HepG2 (cell line): ENCODE measurements at regions not wholly inside any gene's neighbourhood (a gene's known extent, or its start where the extent isn't known, plus 50 kb on each side); places are given as distances from the start of the nearest gene placed in this dataset.

Experiments
- ATF7 ChIP-seq, 2 experiments: fragments of 450-650 bp in 1 of 2; sonication (generic) in 1 of 2; formaldehyde crosslinking in 1 of 2; IDR thresholded peaks; 2 replicates each; pipeline versions ENCODE4 v1.4.0 to v1.6.1; 2016 to 2020; ENCODE audit warnings: antibody characterized with exemption in 1 of 2, mild to moderate bottlenecking in 1 of 2, missing genetic modification reagents in 1 of 2
- FOSL2 ChIP-seq: sonication (generic); formaldehyde crosslinking; IDR thresholded peaks from 2 replicates; pipeline ENCODE4 v1.4.0; 2020; ENCODE audit warnings: missing genetic modification reagents
- HOMEZ ChIP-seq: IDR thresholded peaks from 2 replicates; pipeline ENCODE4 v1.6.1; 2016; ENCODE audit warnings: low read depth
- ZMYM4 ChIP-seq: sonication (generic); formaldehyde crosslinking; IDR thresholded peaks from 2 replicates; pipeline ENCODE4 v1.8.1; 2023; ENCODE audit warnings: mild to moderate bottlenecking, missing genetic modification reagents
- ZNF136 ChIP-seq: sonication (generic); formaldehyde crosslinking; IDR thresholded peaks from 2 replicates; pipeline ENCODE4 v1.8.1; 2022; ENCODE audit warnings: low read depth, mild to moderate bottlenecking, moderate library complexity, missing genetic modification reagents
- ZNF563 ChIP-seq: sonication (generic); formaldehyde crosslinking; IDR thresholded peaks from 2 replicates; pipeline ENCODE4 v1.8.0; 2022; ENCODE audit warnings: mild to moderate bottlenecking, moderate library complexity, missing genetic modification reagents
- ZNF790 ChIP-seq: sonication (generic); formaldehyde crosslinking; IDR thresholded peaks from 2 replicates; pipeline ENCODE4 v1.8.0; 2022; ENCODE audit warnings: missing genetic modification reagents, mild to moderate bottlenecking, borderline replicate concordance
- ZSCAN25 ChIP-seq: sonication (generic); formaldehyde crosslinking; IDR thresholded peaks from 2 replicates; pipeline ENCODE4 v1.8.0; 2022; ENCODE audit warnings: mild to moderate bottlenecking, missing genetic modification reagents
- TF ChIP-seq, protein P1 (sequence below): sonication (generic); formaldehyde crosslinking; IDR thresholded peaks from 2 replicates; pipeline ENCODE4 v1.4.0; 2020; ENCODE audit warnings: missing genetic modification reagents
- TF ChIP-seq, protein P2 (sequence below): IDR thresholded peaks from 2 replicates; pipeline ENCODE4 v1.6.1; 2018; ENCODE audit warnings: missing genetic modification reagents
- TF ChIP-seq, protein P3 (sequence below): sonication (generic); formaldehyde crosslinking; conservative IDR thresholded peaks from 2 replicates; pipeline ENCODE4 v1.8.0; 2022; ENCODE audit warnings: mild to moderate bottlenecking, moderate library complexity, missing genetic modification reagents
- TF ChIP-seq, protein P4 (sequence below), 2 experiments: fragments of 450-650 bp in 1 of 2; sonication (generic) in 1 of 2; formaldehyde crosslinking; IDR thresholded peaks; 2 replicates each; pipeline versions ENCODE4 v1.5.0 to v1.8.0; 2020 to 2022; ENCODE audit warnings: mild to moderate bottlenecking in 1 of 2, missing genetic modification reagents in 1 of 2
- TF ChIP-seq, protein P5 (sequence below), 2 experiments: sonication (generic) in 1 of 2; formaldehyde crosslinking in 1 of 2; IDR thresholded peaks; 2 replicates each; pipeline versions ENCODE4 v1.4.0 to v1.6.1; 2018 to 2020; ENCODE audit warnings: missing genetic modification reagents in 2 of 2, borderline replicate concordance in 1 of 2, low read depth in 1 of 2, mild to moderate bottlenecking in 1 of 2, missing biosample characterization in 1 of 2

GRCh38 chr2:100730290-100730868 is 89.6 kb upstream of the NPAS2 start (continued):
- TF ChIP-seq, protein P1, sequence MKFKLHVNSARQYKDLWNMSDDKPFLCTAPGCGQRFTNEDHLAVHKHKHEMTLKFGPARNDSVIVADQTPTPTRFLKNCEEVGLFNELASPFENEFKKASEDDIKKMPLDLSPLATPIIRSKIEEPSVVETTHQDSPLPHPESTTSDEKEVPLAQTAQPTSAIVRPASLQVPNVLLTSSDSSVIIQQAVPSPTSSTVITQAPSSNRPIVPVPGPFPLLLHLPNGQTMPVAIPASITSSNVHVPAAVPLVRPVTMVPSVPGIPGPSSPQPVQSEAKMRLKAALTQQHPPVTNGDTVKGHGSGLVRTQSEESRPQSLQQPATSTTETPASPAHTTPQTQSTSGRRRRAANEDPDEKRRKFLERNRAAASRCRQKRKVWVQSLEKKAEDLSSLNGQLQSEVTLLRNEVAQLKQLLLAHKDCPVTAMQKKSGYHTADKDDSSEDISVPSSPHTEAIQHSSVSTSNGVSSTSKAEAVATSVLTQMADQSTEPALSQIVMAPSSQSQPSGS = peak; percentile 31; the same call in 1 of the 2 replicates
- TF ChIP-seq, protein P2, sequence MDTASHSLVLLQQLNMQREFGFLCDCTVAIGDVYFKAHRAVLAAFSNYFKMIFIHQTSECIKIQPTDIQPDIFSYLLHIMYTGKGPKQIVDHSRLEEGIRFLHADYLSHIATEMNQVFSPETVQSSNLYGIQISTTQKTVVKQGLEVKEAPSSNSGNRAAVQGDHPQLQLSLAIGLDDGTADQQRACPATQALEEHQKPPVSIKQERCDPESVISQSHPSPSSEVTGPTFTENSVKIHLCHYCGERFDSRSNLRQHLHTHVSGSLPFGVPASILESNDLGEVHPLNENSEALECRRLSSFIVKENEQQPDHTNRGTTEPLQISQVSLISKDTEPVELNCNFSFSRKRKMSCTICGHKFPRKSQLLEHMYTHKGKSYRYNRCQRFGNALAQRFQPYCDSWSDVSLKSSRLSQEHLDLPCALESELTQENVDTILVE (CRISPR knock-in tag) = peak; percentile 60; the same call in 1 of the 2 replicates
- TF ChIP-seq, protein P3, sequence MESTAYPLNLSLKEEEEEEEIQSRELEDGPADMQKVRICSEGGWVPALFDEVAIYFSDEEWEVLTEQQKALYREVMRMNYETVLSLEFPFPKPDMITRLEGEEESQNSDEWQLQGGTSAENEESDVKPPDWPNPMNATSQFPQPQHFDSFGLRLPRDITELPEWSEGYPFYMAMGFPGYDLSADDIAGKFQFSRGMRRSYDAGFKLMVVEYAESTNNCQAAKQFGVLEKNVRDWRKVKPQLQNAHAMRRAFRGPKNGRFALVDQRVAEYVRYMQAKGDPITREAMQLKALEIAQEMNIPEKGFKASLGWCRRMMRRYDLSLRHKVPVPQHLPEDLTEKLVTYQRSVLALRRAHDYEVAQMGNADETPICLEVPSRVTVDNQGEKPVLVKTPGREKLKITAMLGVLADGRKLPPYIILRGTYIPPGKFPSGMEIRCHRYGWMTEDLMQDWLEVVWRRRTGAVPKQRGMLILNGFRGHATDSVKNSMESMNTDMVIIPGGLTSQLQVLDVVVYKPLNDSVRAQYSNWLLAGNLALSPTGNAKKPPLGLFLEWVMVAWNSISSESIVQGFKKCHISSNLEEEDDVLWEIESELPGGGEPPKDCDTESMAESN (CRISPR knock-in tag) = peak; percentile 87; the same call in 1 of the 2 replicates
- TF ChIP-seq ZMYM4 (CRISPR knock-in tag) (peak; percentile 63), ZSCAN25 (no peak), ZNF563 (CRISPR knock-in tag) (no peak), FOSL2 (peak; percentile 56), ZNF790 (no peak), ATF7 (IDR thresholded peaks at IDR 0.05) (no peak), ATF7 (CRISPR knock-in tag; IDR thresholded peaks at IDR 0.05) (no peak), HOMEZ (CRISPR knock-in tag) (no peak), ZNF136 (CRISPR knock-in tag) (no peak)
- TF ChIP-seq, protein P4, sequence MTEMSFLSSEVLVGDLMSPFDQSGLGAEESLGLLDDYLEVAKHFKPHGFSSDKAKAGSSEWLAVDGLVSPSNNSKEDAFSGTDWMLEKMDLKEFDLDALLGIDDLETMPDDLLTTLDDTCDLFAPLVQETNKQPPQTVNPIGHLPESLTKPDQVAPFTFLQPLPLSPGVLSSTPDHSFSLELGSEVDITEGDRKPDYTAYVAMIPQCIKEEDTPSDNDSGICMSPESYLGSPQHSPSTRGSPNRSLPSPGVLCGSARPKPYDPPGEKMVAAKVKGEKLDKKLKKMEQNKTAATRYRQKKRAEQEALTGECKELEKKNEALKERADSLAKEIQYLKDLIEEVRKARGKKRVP (CRISPR knock-in tag; IDR thresholded peaks at IDR 0.05) = 0 out of 4 replicates have a peak, but pooled peaks of 1 of the 2 experiments have one; percentile 4
- TF ChIP-seq, protein P5, sequence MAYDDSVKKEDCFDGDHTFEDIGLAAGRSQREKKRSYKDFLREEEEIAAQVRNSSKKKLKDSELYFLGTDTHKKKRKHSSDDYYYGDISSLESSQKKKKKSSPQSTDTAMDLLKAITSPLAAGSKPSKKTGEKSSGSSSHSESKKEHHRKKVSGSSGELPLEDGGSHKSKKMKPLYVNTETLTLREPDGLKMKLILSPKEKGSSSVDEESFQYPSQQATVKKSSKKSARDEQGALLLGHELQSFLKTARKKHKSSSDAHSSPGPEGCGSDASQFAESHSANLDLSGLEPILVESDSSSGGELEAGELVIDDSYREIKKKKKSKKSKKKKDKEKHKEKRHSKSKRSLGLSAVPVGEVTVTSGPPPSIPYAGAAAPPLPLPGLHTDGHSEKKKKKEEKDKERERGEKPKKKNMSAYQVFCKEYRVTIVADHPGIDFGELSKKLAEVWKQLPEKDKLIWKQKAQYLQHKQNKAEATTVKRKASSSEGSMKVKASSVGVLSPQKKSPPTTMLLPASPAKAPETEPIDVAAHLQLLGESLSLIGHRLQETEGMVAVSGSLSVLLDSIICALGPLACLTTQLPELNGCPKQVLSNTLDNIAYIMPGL (CRISPR knock-in tag; IDR thresholded peaks at IDR 0.05; ENCODE audit: borderline replicate concordance in 1 of 2, low read depth in 1 of 2) = peak; percentile 58 to 67; a peak in 3 of 4 replicates
